ENCODE measurements at regions not wholly inside any gene's neighbourhood (a gene's known extent, or its start where the extent isn't known, plus 50 kb on each side); places are given as distances from the start of the nearest gene placed in this dataset.

GRCh38 chr9:11653867-11654266 lies 1039.3 kb upstream of the TYRP1 start:
- Histone ChIP-seq H4K20me1 (ENCODE audit: insufficient read depth, low read length) (no peaks in the 10 kb centered on the region), H3K27me3 (ENCODE audit: insufficient read depth, low read length, poor library complexity) (no peaks in the 10 kb centered on the region), H2AFZ (ENCODE audit: low read depth, low read length) (no peak overlapping the region), H3K4me2 (ENCODE audit: insufficient read depth, low read length) (no peak overlapping the region), H3K36me3 (ENCODE audit: insufficient read depth, low read length) (no peaks in the 10 kb centered on the region), H3K4me3 (ENCODE audit: low read depth in 1 of 2, low read length in 2 of 2) (no peak overlapping the region), H3K9me3 (ENCODE audit: insufficient read depth, low read length, severe bottlenecking) (no peaks in the 10 kb centered on the region), H3K27ac (ENCODE audit: low read length) (no peak overlapping the region), H3K4me1 (ENCODE audit: insufficient read depth, low read length) (no peaks in the 10 kb centered on the region), H3K9ac (ENCODE audit: low read depth, low read length) (no peak overlapping the region), H3K79me2 (ENCODE audit: insufficient read depth, low read length) (no peaks in the 10 kb centered on the region)
- no peak for TF ChIP-seq CTCF (IDR thresholded peaks at IDR 0.05; ENCODE audit: borderline replicate concordance, extremely low read depth, low read length, poor library complexity, severe bottlenecking)
- TF ChIP-seq EZH2 (IDR thresholded peaks at IDR 0.05; ENCODE audit: borderline replicate concordance, low read depth, low read length, severe bottlenecking) = no peak
- DNase-seq (no peak), ATAC-seq (ENCODE audit: insufficient read depth, low read depth) (no peak)

- H3K9me3 ChIP-seq (ENCODE audit: insufficient read depth, low read length, severe bottlenecking) = no peaks in the 10 kb centered on the region
Observed at GRCh38 chr9:11663913-11664312, 1029.3 kb upstream of the TYRP1 start.

GRCh38 chr9:11676821-11677220 lies 1016.4 kb upstream of the TYRP1 start:
- TF ChIP-seq EZH2 (IDR thresholded peaks at IDR 0.05; ENCODE audit: borderline replicate concordance, low read depth, low read length, severe bottlenecking) (no peak), CTCF (IDR thresholded peaks at IDR 0.05; ENCODE audit: borderline replicate concordance, extremely low read depth, low read length, poor library complexity, severe bottlenecking) (no peak)
- ATAC-seq (ENCODE audit: insufficient read depth, low read depth) (no peak), DNase-seq (no peak)
- H3K4me1 ChIP-seq (ENCODE audit: insufficient read depth, low read length) = no peaks in the 10 kb centered on the region
- H3K36me3 ChIP-seq (ENCODE audit: insufficient read depth, low read length) = no peaks in the 10 kb centered on the region
- H3K4me2 ChIP-seq (ENCODE audit: insufficient read depth, low read length) = no peak overlapping the region
- H2AFZ ChIP-seq (ENCODE audit: low read depth, low read length) = no peak overlapping the region
- no peaks in the 10 kb centered on the region for H3K9me3 ChIP-seq (ENCODE audit: insufficient read depth, low read length, severe bottlenecking)
- no peak overlapping the region for H3K9ac ChIP-seq (ENCODE audit: low read depth, low read length)
- no peak overlapping the region for H3K27ac ChIP-seq (ENCODE audit: low read length)
- no peak overlapping the region for H3K4me3 ChIP-seq (ENCODE audit: low read depth in 1 of 2, low read length in 2 of 2)
- H3K79me2 ChIP-seq (ENCODE audit: insufficient read depth, low read length) = no peaks in the 10 kb centered on the region
- no peaks in the 10 kb centered on the region for H3K27me3 ChIP-seq (ENCODE audit: insufficient read depth, low read length, poor library complexity)
- H4K20me1 ChIP-seq (ENCODE audit: insufficient read depth, low read length) = no peaks in the 10 kb centered on the region

More at GRCh38 chr9:11663913-11664312, 1029.3 kb upstream of the TYRP1 start:
- ATAC-seq (ENCODE audit: insufficient read depth, low read depth) (no peak), DNase-seq (no peak)
- H2AFZ ChIP-seq (ENCODE audit: low read depth, low read length) = no peak overlapping the region
- no peaks in the 10 kb centered on the region for H3K36me3 ChIP-seq (ENCODE audit: insufficient read depth, low read length)
- H3K4me2 ChIP-seq (ENCODE audit: insufficient read depth, low read length) = no peak overlapping the region
- H4K20me1 ChIP-seq (ENCODE audit: insufficient read depth, low read length) = no peaks in the 10 kb centered on the region
- H3K27ac ChIP-seq (ENCODE audit: low read length) = no peak overlapping the region
- no peaks in the 10 kb centered on the region for H3K27me3 ChIP-seq (ENCODE audit: insufficient read depth, low read length, poor library complexity)
- no peaks in the 10 kb centered on the region for H3K4me1 ChIP-seq (ENCODE audit: insufficient read depth, low read length)
- no peak overlapping the region for H3K9ac ChIP-seq (ENCODE audit: low read depth, low read length)
- no peak for TF ChIP-seq CTCF (IDR thresholded peaks at IDR 0.05; ENCODE audit: borderline replicate concordance, extremely low read depth, low read length, poor library complexity, severe bottlenecking)
- TF ChIP-seq EZH2 (IDR thresholded peaks at IDR 0.05; ENCODE audit: borderline replicate concordance, low read depth, low read length, severe bottlenecking) = no peak
- H3K4me3 ChIP-seq (ENCODE audit: low read depth in 1 of 2, low read length in 2 of 2) = no peak overlapping the region
- H3K79me2 ChIP-seq (ENCODE audit: insufficient read depth, low read length) = no peaks in the 10 kb centered on the region

GRCh38 chr9:11686733-11687132 lies 1006.5 kb upstream of the TYRP1 start:
- no peaks in the 10 kb centered on the region for H3K27me3 ChIP-seq (ENCODE audit: insufficient read depth, low read length, poor library complexity)
- no peak overlapping the region for H3K4me2 ChIP-seq (ENCODE audit: insufficient read depth, low read length)
- no peaks in the 10 kb centered on the region for H3K9me3 ChIP-seq (ENCODE audit: insufficient read depth, low read length, severe bottlenecking)
- H3K4me3 ChIP-seq (ENCODE audit: low read depth in 1 of 2, low read length in 2 of 2) = no peak overlapping the region
- no peaks in the 10 kb centered on the region for H3K79me2 ChIP-seq (ENCODE audit: insufficient read depth, low read length)
- H3K4me1 ChIP-seq (ENCODE audit: insufficient read depth, low read length) = no peaks in the 10 kb centered on the region
- H2AFZ ChIP-seq (ENCODE audit: low read depth, low read length) = no peak overlapping the region
- H3K36me3 ChIP-seq (ENCODE audit: insufficient read depth, low read length) = no peaks in the 10 kb centered on the region
- TF ChIP-seq CTCF (IDR thresholded peaks at IDR 0.05; ENCODE audit: borderline replicate concordance, extremely low read depth, low read length, poor library complexity, severe bottlenecking) (no peak), EZH2 (IDR thresholded peaks at IDR 0.05; ENCODE audit: borderline replicate concordance, low read depth, low read length, severe bottlenecking) (no peak)
- no peak overlapping the region for H3K27ac ChIP-seq (ENCODE audit: low read length)
- no peak for ATAC-seq (ENCODE audit: insufficient read depth, low read depth)
- no peaks in the 10 kb centered on the region for H4K20me1 ChIP-seq (ENCODE audit: insufficient read depth, low read length)
- H3K9ac ChIP-seq (ENCODE audit: low read depth, low read length) = no peak overlapping the region
- no peak for DNase-seq
